SK-N-MC (cell line): ENCODE measurements at regions not wholly inside any gene's neighbourhood (a gene's known extent, or its start where the extent isn't known, plus 50 kb on each side); places are given as distances from the start of the nearest gene placed in this dataset.

Experiments used
- EZH2 ChIP-seq: fragments of 200-600 bp; sonication (generic); IDR thresholded peaks from one replicate; pipeline ENCODE4 v1.6.1; 2017; ENCODE audit warnings: antibody characterized with exemption
- FOXP2 ChIP-seq: optimal IDR thresholded peaks from 2 replicates; pipeline ENCODE3; 2011; ENCODE audit warnings: mild to moderate bottlenecking, moderate library complexity; ENCODE audit not compliant: insufficient read depth; ENCODE audit errors: extremely low read length, control extremely low read depth
- POLR2AphosphoS5 ChIP-seq: IDR thresholded peaks from 2 replicates; pipeline ENCODE4 v1.6.1; 2012; ENCODE audit warnings: mild to moderate bottlenecking, low read depth, low read length, borderline replicate concordance

GRCh38 chr14:65881642-65882041 lies 469.1 kb downstream of the FUT8 start:
- TF ChIP-seq EZH2 (no peak), FOXP2 (no peak), POLR2AphosphoS5 (no peak)
